Lower leg skin (tissue), 4 donors: ENCODE measurements at regions not wholly inside any gene's neighbourhood (a gene's known extent, or its start where the extent isn't known, plus 50 kb on each side); places are given as distances from the start of the nearest gene placed in this dataset.
"Not testable (repeated sequence)": the region's sequence is repeated elsewhere in the genome, so short reads cannot be mapped to it uniquely, and the experiment has no call there.

Source experiments
- DNase-seq, 2 donors: peaks; one replicate each; pipeline ENCODE4 v3.0.0-alpha.2; 2019; ENCODE audit warnings: low spot score in 2 of 2
- H3K4me3 ChIP-seq: fragments of 200-600 bp; sonication (generic); 2 replicates; pipeline ENCODE4 v1.5.1; 2017; ENCODE audit warnings: mild to moderate bottlenecking, low read depth; ENCODE audit not compliant: poor library complexity, severe bottlenecking
- CTCF ChIP-seq, 3 donors: fragments of 450-650 bp; IDR thresholded peaks; one replicate each; pipeline ENCODE4 v1.5.1; 2016; ENCODE audit warnings: antibody characterized with exemption in 3 of 3, mild to moderate bottlenecking in 3 of 3, moderate library complexity in 2 of 3
- POLR2A ChIP-seq, 2 donors: fragments of 450-650 bp; IDR thresholded peaks; one replicate each; pipeline ENCODE4 v1.6.1; 2016 to 2017; ENCODE audit warnings: antibody characterized with exemption in 2 of 2, mild to moderate bottlenecking in 1 of 2, moderate library complexity in 1 of 2
- WGBS, 2 donors: methylation state at CpG; one replicate each; pipeline ENCODE4 v1.1.5; 2018; 5-methylcytosine and 5-hydroxymethylcytosine counted together
- intact Hi-C: fragments of 100-400 bp; cut with DNase I; formaldehyde crosslinking; loops from one replicate; pipeline ENCODE4 v1.15.0; 2023; ENCODE audit warnings: low total_unique reads

- 67 to 84% methylated on average over 2 of the region's 2 CpGs for WGBS, 2 donors
- DNase-seq: no peak
- intact Hi-C loops: no loop called here
- TF ChIP-seq CTCF (IDR thresholded peaks at IDR 0.05) (no peak), POLR2A (IDR thresholded peaks at IDR 0.05) (no peak)
- H3K4me3 ChIP-seq: no peak overlapping the region
Measured at GRCh38 chr6:139955366-139956155, 581.1 kb upstream of the CITED2 start.

- intact Hi-C loops: no loop called here
Measured at GRCh38 chr6:139954463-139955071, 580.1 kb upstream of the CITED2 start.

GRCh38 chr6:139953780-139954179 lies 579.3 kb upstream of the CITED2 start:
- DNase-seq, H3K4me3 ChIP-seq, intact Hi-C loops: not testable (repeated sequence)
- 94 to 96% methylated on average over 11 of the region's 11 CpGs for WGBS, 2 donors

More at GRCh38 chr6:139954463-139955071, 580.1 kb upstream of the CITED2 start:
- no peak for DNase-seq
- no peak overlapping the region for H3K4me3 ChIP-seq
- TF ChIP-seq POLR2A (IDR thresholded peaks at IDR 0.05): no peak
- TF ChIP-seq CTCF (IDR thresholded peaks at IDR 0.05): no peak

GRCh38 chr6:139951172-139951571 lies 576.7 kb upstream of the CITED2 start:
- no peak overlapping the region for H3K4me3 ChIP-seq
- no peak for DNase-seq
- TF ChIP-seq POLR2A (IDR thresholded peaks at IDR 0.05): no peak
- no peak for TF ChIP-seq CTCF (IDR thresholded peaks at IDR 0.05)
- intact Hi-C loops: no loop called here
- 64 to 65% methylated on average over 3 of the region's 3 CpGs for WGBS, 2 donors

GRCh38 chr6:139944976-139945375 lies 570.5 kb upstream of the CITED2 start:
- TF ChIP-seq POLR2A (IDR thresholded peaks at IDR 0.05) (no peak), CTCF (IDR thresholded peaks at IDR 0.05) (no peak)
- no peak for DNase-seq
- 88 to 90% methylated on average over 2 of the region's 2 CpGs for WGBS, 2 donors

GRCh38 chr6:139944131-139944530 lies 569.7 kb upstream of the CITED2 start:
- no peak overlapping the region for H3K4me3 ChIP-seq
- WGBS, 2 donors: 62 to 70% methylated on average over 3 of the region's 3 CpGs
- intact Hi-C loops: no loop called here
- no peak for TF ChIP-seq POLR2A (IDR thresholded peaks at IDR 0.05)
- DNase-seq: no peak

More at GRCh38 chr6:139944976-139945375, 570.5 kb upstream of the CITED2 start:
- intact Hi-C loops: no loop called here
- no peak overlapping the region for H3K4me3 ChIP-seq
